ENCODE measurements at regions not wholly inside any gene's neighbourhood (a gene's known extent, or its start where the extent isn't known, plus 50 kb on each side); places are given as distances from the start of the nearest gene placed in this dataset.
A peak's percentile ranks its signal among the peaks of the same experiment; 100 is the strongest.
"Not testable (repeated sequence)": the region's sequence is repeated elsewhere in the genome, so short reads cannot be mapped to it uniquely, and the experiment has no call there.

GRCh38 chr19:34094960-34095359, 77.3 kb upstream of the LSM14A start:
- TF ChIP-seq, protein P1, sequence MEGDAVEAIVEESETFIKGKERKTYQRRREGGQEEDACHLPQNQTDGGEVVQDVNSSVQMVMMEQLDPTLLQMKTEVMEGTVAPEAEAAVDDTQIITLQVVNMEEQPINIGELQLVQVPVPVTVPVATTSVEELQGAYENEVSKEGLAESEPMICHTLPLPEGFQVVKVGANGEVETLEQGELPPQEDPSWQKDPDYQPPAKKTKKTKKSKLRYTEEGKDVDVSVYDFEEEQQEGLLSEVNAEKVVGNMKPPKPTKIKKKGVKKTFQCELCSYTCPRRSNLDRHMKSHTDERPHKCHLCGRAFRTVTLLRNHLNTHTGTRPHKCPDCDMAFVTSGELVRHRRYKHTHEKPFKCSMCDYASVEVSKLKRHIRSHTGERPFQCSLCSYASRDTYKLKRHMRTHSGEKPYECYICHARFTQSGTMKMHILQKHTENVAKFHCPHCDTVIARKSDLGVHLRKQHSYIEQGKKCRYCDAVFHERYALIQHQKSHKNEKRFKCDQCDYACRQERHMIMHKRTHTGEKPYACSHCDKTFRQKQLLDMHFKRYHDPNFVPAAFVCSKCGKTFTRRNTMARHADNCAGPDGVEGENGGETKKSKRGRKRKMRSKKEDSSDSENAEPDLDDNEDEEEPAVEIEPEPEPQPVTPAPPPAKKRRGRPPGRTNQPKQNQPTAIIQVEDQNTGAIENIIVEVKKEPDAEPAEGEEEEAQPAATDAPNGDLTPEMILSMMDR (conservative IDR thresholded peaks at IDR 0.05): no peak
- no peaks in the 10 kb centered on the region for H3K36me3 Mint-ChIP-seq
- no peaks in the 10 kb centered on the region for H3K9me3 Mint-ChIP-seq
- H3K4me1 Mint-ChIP-seq (ENCODE audit: unreplicated experiment): no peaks in the 10 kb centered on the region
- DNase-seq (ENCODE audit: extremely low spot score, unreplicated experiment): no peak
- peaks cover 20% of the 10 kb centered on the region for H3K27me3 Mint-ChIP-seq
- no peak overlapping the region for H3K4me3 Mint-ChIP-seq
- H3K27ac Mint-ChIP-seq: no peak overlapping the region

DNA sequence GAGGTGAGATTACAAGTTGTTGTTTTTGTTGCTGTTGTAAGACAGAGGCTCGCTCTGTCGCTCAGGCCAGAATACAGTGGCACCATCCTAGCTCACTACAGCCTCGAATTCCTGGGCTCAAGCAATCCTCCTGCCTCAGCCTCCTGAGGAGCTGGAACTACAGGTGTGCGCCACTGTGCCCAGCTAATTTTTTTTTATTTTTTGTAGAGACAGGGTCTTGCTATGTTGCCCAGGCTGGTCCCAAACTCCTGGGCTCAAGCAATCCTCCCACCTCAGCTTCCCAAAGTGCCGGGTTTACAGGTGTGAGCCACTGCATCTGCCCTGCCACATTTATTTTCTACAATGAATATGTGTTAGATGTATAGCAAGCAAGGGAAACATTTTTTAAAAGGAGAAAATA, 76.9 kb upstream of the LSM14A start:
- H3K36me3 Mint-ChIP-seq; H3K4me3 Mint-ChIP-seq; DNase-seq (ENCODE audit: extremely low spot score, unreplicated experiment); H3K27ac Mint-ChIP-seq; H3K9me3 Mint-ChIP-seq; H3K4me1 Mint-ChIP-seq (ENCODE audit: unreplicated experiment): not testable (repeated sequence)
- H3K27me3 Mint-ChIP-seq: peaks cover 25% of the 10 kb centered on the region

DNA sequence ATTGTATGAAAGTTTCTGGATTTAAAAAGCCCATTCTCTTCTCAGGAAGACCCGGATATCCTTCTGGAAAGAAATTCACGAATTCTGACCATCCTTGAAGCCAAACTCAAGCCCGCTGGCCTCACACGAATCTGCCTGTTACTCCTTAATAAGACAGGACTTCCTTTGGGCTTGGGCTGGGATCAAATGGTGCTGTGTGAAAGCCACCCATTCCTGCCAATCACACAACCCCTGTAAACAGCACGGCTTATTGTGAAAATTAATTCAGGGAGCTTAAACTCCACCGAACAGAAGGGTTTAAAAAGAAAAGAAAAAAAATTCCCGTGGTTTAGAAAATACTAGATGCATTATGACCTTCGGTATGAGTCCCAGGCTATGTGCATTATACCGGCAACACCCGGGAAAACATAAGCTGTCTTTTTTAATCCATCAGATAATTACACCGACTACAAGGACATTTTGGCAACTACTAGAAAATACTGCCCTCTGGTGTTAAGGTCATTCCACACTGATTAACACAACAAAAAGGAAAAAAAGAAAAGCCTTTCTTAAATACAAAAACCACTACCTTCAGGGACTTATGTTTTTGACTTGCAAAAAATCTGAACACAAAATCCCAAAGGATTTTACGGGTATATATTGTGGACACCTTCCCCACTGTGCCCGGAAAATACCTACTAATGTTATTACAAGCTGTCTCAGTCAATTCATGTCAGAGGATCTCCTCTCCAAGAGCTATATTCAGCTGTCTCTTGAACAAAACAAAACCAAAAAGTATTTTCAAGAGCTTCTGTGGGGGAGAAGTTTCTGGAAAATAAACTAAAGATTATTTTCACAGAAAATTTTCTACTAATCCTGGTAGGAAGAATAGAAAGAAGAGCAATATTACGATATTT, 76.0 kb upstream of the LSM14A start:
- no peak for DNase-seq (ENCODE audit: extremely low spot score, unreplicated experiment)
- no peaks in the 10 kb centered on the region for H3K36me3 Mint-ChIP-seq
- no peak overlapping the region for H3K4me3 Mint-ChIP-seq
- peaks cover 25% of the 10 kb centered on the region for H3K27me3 Mint-ChIP-seq
- no peaks in the 10 kb centered on the region for H3K4me1 Mint-ChIP-seq (ENCODE audit: unreplicated experiment)
- no peak overlapping the region for H3K27ac Mint-ChIP-seq
- H3K9me3 Mint-ChIP-seq: no peaks in the 10 kb centered on the region
- TF ChIP-seq, protein P1 (conservative IDR thresholded peaks at IDR 0.05): peak; percentile 87

DNA sequence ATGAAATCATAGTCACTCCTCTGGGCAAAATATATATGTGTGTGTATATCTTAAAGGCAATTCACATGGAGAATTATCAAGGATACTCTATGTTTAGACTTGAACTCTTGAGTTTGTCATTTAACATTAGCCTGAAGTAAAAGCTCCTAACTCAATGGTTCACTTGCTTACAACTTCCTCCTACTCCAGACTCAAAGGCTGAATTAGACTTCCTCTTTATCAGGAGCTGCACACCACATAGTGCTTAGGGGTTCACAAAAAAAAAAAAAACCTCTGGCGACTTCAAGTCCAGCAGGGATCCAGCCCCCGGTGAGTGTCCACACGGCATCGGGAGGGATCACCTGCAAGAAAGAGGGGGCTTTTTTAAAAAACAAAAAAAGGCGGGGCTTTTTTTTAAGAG, 68.2 kb upstream of the LSM14A start:
- no peaks in the 10 kb centered on the region for H3K36me3 Mint-ChIP-seq
- peaks cover 15% of the 10 kb centered on the region for H3K27me3 Mint-ChIP-seq
- no peaks in the 10 kb centered on the region for H3K9me3 Mint-ChIP-seq
- TF ChIP-seq, protein P1 (conservative IDR thresholded peaks at IDR 0.05): no peak
- H3K27ac Mint-ChIP-seq: no peak overlapping the region
- DNase-seq (ENCODE audit: extremely low spot score, unreplicated experiment): no peak
- H3K4me1 Mint-ChIP-seq (ENCODE audit: unreplicated experiment): peaks cover 5% of the 10 kb centered on the region
- no peak overlapping the region for H3K4me3 Mint-ChIP-seq

- TF ChIP-seq, protein P1 (conservative IDR thresholded peaks at IDR 0.05): no peak
- no peaks in the 10 kb centered on the region for H3K36me3 Mint-ChIP-seq
These were observed 67.7 kb upstream of the LSM14A start for GRCh38 chr19:34104557-34104956.

DNA sequence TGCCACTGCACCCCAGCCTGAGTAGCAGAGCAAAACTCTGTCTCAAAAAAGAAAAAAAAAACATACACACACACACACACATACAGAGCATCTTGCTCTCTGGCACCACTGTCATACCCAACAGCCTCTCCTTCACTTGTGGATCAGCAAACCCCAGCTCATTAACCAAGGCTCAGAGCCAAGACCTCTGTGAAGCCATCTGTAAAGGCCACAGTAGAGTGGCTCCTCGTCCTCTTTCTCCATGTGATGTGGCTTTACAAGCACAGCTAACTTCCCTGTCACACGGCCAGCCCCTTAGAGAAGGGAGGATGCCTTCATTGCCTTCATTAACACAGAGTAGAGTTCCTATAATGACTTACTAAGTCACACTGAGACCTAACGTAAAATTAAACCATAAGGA, 62.7 kb upstream of the LSM14A start:
- no peak for DNase-seq (ENCODE audit: extremely low spot score, unreplicated experiment)
- Mint-ChIP-seq H3K4me3 (no peak overlapping the region), H3K4me1 (ENCODE audit: unreplicated experiment) (peaks cover 5% of the 10 kb centered on the region), H3K27me3 (peaks cover 6% of the 10 kb centered on the region), H3K36me3 (no peaks in the 10 kb centered on the region), H3K9me3 (no peaks in the 10 kb centered on the region), H3K27ac (no peak overlapping the region)
- TF ChIP-seq, protein P1 (conservative IDR thresholded peaks at IDR 0.05): no peak

More at GRCh38 chr19:34104557-34104956, 67.7 kb upstream of the LSM14A start:
- Mint-ChIP-seq H3K4me3 (no peak overlapping the region), H3K9me3 (no peaks in the 10 kb centered on the region), H3K27me3 (peaks cover 11% of the 10 kb centered on the region), H3K27ac (no peak overlapping the region), H3K4me1 (ENCODE audit: unreplicated experiment) (peaks cover 5% of the 10 kb centered on the region)
- DNase-seq (ENCODE audit: extremely low spot score, unreplicated experiment): no peak

All from type B pancreatic cell (in vitro differentiated cells).